Neural cell (in vitro differentiated cells): ENCODE measurements at regions not wholly inside any gene's neighbourhood (a gene's known extent, or its start where the extent isn't known, plus 50 kb on each side); places are given as distances from the start of the nearest gene placed in this dataset.

ENCODE experiments used
- H2AFZ ChIP-seq: fragments of 200-600, 300-800 bp; sonication (generic), shearing (Covaris generic); 2 replicates; pipeline ENCODE4 v1.6.0; 2014; ENCODE audit warnings: low read depth, mild to moderate bottlenecking, antibody characterized with exemption, low read length, moderate library complexity
- H3F3A ChIP-seq: fragments of 200-600 bp; shearing (Covaris generic); 2 replicates; pipeline ENCODE4 v1.6.1; 2016; ENCODE audit warnings: mild to moderate bottlenecking, moderate library complexity, mixed read lengths, antibody characterized with exemption, low read length; ENCODE audit not compliant: insufficient read depth, poor library complexity, severe bottlenecking
- H3K27ac ChIP-seq: fragments of 200-600, 300-800 bp; sonication (generic), shearing (Covaris generic); 2 replicates; pipeline ENCODE4 v1.5.1; 2014; ENCODE audit warnings: mild to moderate bottlenecking, low read length, moderate library complexity
- H3K27me3 ChIP-seq: fragments of 300-800, 200-600 bp; sonication (generic), shearing (Covaris generic); 2 replicates; pipeline ENCODE4 v1.6.0; 2014; ENCODE audit warnings: mild to moderate bottlenecking, low read depth, low read length, moderate library complexity; ENCODE audit not compliant: insufficient read depth
- H3K36me3 ChIP-seq: fragments of 300-800, 200-600 bp; sonication (generic), shearing (Covaris generic); 2 replicates; pipeline ENCODE4 v1.5.1; 2014; ENCODE audit warnings: mild to moderate bottlenecking, antibody characterized with exemption, low read length, moderate library complexity; ENCODE audit not compliant: insufficient read depth
- H3K4me2 ChIP-seq: fragments of 300-800, 200-600 bp; sonication (generic), shearing (Covaris generic); 2 replicates; pipeline ENCODE4 v1.6.0; 2014; ENCODE audit warnings: mild to moderate bottlenecking, low read length
- H3K4me3 ChIP-seq: fragments of 300-800, 200-600 bp; sonication (generic), shearing (Covaris generic); 2 replicates; pipeline ENCODE4 v1.5.1; 2014; ENCODE audit warnings: mild to moderate bottlenecking, low read length, moderate library complexity
- H3K79me2 ChIP-seq: fragments of 200-600 bp; shearing (Covaris generic); replicated peaks from 2 replicates; pipeline ENCODE4 v1.6.0; 2014; ENCODE audit warnings: mild to moderate bottlenecking, low read length, moderate library complexity; ENCODE audit not compliant: insufficient read depth
- H3K9ac ChIP-seq: fragments of 300-800, 200-600 bp; sonication (generic), shearing (Covaris generic); 2 replicates; pipeline ENCODE4 v1.6.1; 2016; ENCODE audit warnings: mild to moderate bottlenecking, low read length, mixed read lengths
- H3K9me2 ChIP-seq: fragments of 200-600 bp; shearing (Covaris generic); 2 replicates; pipeline ENCODE4 v1.6.1; 2016; ENCODE audit warnings: mild to moderate bottlenecking, low read length, mixed read lengths; ENCODE audit not compliant: insufficient read depth
- H3K9me3 ChIP-seq: fragments of 200-600, 300-800 bp; sonication (generic), shearing (Covaris generic); 2 replicates; pipeline ENCODE4 v1.6.1; 2016; ENCODE audit warnings: mild to moderate bottlenecking, mixed run types, low read length, moderate library complexity, mixed read lengths
- H4K20me1 ChIP-seq: fragments of 200-600 bp; shearing (Covaris generic); 2 replicates; pipeline ENCODE4 v1.6.1; 2016; ENCODE audit warnings: mild to moderate bottlenecking, mixed run types; ENCODE audit not compliant: insufficient read depth
- CTCF ChIP-seq: fragments of 450-650 bp; IDR thresholded peaks from 2 replicates; pipeline ENCODE4 v1.5.1; 2014; ENCODE audit warnings: antibody characterized with exemption, mild to moderate bottlenecking, moderate library complexity; ENCODE audit not compliant: poor library complexity, severe bottlenecking
- EP300 ChIP-seq: fragments of 450-650 bp; conservative IDR thresholded peaks from 2 replicates; pipeline ENCODE4 v1.6.1; 2014; ENCODE audit warnings: antibody characterized with exemption, mild to moderate bottlenecking, moderate library complexity; ENCODE audit not compliant: poor library complexity, severe bottlenecking
- EZH2 ChIP-seq: fragments of 200-600, 300-800 bp; shearing (Covaris generic), sonication (generic); IDR thresholded peaks from 2 replicates; pipeline ENCODE4 v1.6.1; 2014; ENCODE audit warnings: antibody characterized with exemption, low read length, borderline replicate concordance, mild to moderate bottlenecking; ENCODE audit not compliant: insufficient read depth, poor library complexity, severe bottlenecking
- MXI1 ChIP-seq: fragments of 450-650 bp; conservative IDR thresholded peaks from 2 replicates; pipeline ENCODE4 v1.6.1; 2014; ENCODE audit warnings: antibody characterized with exemption, mild to moderate bottlenecking; ENCODE audit not compliant: poor library complexity, severe bottlenecking
- POLR2AphosphoS5 ChIP-seq: IDR thresholded peaks from 2 replicates; pipeline ENCODE4 v1.6.1; 2012
- RAD21 ChIP-seq: fragments of 450-650 bp; conservative IDR thresholded peaks from 2 replicates; pipeline ENCODE4 v1.6.1; 2014; ENCODE audit warnings: antibody characterized with exemption, mild to moderate bottlenecking, moderate library complexity
- REST ChIP-seq: IDR thresholded peaks from 2 replicates; pipeline ENCODE4 v1.6.1; 2012; ENCODE audit warnings: borderline replicate concordance
- SMC3 ChIP-seq: fragments of 450-650 bp; conservative IDR thresholded peaks from 2 replicates; pipeline ENCODE4 v1.6.1; 2014; ENCODE audit warnings: antibody characterized with exemption, mild to moderate bottlenecking, moderate library complexity; ENCODE audit not compliant: poor library complexity
- TAF1 ChIP-seq: IDR thresholded peaks from 2 replicates; pipeline ENCODE4 v1.6.1; 2012; ENCODE audit warnings: low read depth

GRCh38 chr4:64857815-64858214, 448.6 kb upstream of the TECRL start:
- Histone ChIP-seq H3F3A (no peaks in the 10 kb centered on the region), H3K36me3 (no peaks in the 10 kb centered on the region), H3K27me3 (no peaks in the 10 kb centered on the region), H3K9me2 (no peaks in the 10 kb centered on the region), H4K20me1 (no peaks in the 10 kb centered on the region), H3K9me3 (no peaks in the 10 kb centered on the region), H2AFZ (no peak overlapping the region), H3K79me2 (no peaks in the 10 kb centered on the region), H3K9ac (no peak overlapping the region), H3K4me2 (no peak overlapping the region), H3K4me3 (no peak overlapping the region), H3K27ac (no peak overlapping the region)
- no peak for TF ChIP-seq SMC3
- TF ChIP-seq REST, result no peak
- TF ChIP-seq TAF1, result no peak
- no peak for TF ChIP-seq CTCF
- no peak for TF ChIP-seq RAD21
- no peak for TF ChIP-seq EZH2
- TF ChIP-seq MXI1, result no peak
- no peak for TF ChIP-seq EP300
- no peak for TF ChIP-seq POLR2AphosphoS5

- no peaks in the 10 kb centered on the region for H4K20me1 ChIP-seq
- no peaks in the 10 kb centered on the region for H3F3A ChIP-seq
- H2AFZ ChIP-seq, result no peak overlapping the region
- no peak overlapping the region for H3K4me2 ChIP-seq
- no peak overlapping the region for H3K4me3 ChIP-seq
- no peaks in the 10 kb centered on the region for H3K36me3 ChIP-seq
- TF ChIP-seq EZH2 (no peak), CTCF (no peak), TAF1 (no peak), REST (no peak), SMC3 (no peak), EP300 (no peak), MXI1 (no peak)
- H3K9me2 ChIP-seq, result no peaks in the 10 kb centered on the region
- H3K9ac ChIP-seq, result no peak overlapping the region
- H3K79me2 ChIP-seq, result no peaks in the 10 kb centered on the region
- H3K9me3 ChIP-seq, result no peaks in the 10 kb centered on the region
- no peaks in the 10 kb centered on the region for H3K27me3 ChIP-seq
- H3K27ac ChIP-seq, result no peak overlapping the region
Observed at GRCh38 chr4:64857198-64857597, 447.9 kb upstream of the TECRL start.
